Karpas-422 (cell line): ENCODE measurements at regions not wholly inside any gene's neighbourhood (a gene's known extent, or its start where the extent isn't known, plus 50 kb on each side); places are given as distances from the start of the nearest gene placed in this dataset.

Experiments used
- DNase-seq: peaks from one replicate; pipeline ENCODE4 v3.0.0-alpha.2; 2015
- H2AFZ ChIP-seq: fragments of 200-600 bp; sonication (generic); 2 replicates; pipeline ENCODE4 v1.6.1; 2014; ENCODE audit warnings: antibody characterized with exemption, low read length, mixed read lengths
- H3K27ac ChIP-seq: fragments of 200-600 bp; sonication (generic); 2 replicates; pipeline ENCODE4 v1.5.1; 2014; ENCODE audit warnings: mild to moderate bottlenecking, low read length, moderate library complexity
- H3K27me3 ChIP-seq: fragments of 200-600 bp; sonication (generic); 2 replicates; pipeline ENCODE4 v1.6.1; 2014; ENCODE audit warnings: low read length, mixed read lengths
- H3K36me3 ChIP-seq: fragments of 200-600 bp; sonication (generic); 2 replicates; pipeline ENCODE4 v1.6.1; 2014; ENCODE audit warnings: low read length, mixed read lengths; ENCODE audit not compliant: insufficient read depth
- H3K4me1 ChIP-seq: fragments of 200-600 bp; sonication (generic); 2 replicates; pipeline ENCODE4 v1.6.1; 2014; ENCODE audit warnings: mild to moderate bottlenecking, low read length, mixed read lengths
- H3K4me2 ChIP-seq: fragments of 200-600 bp; sonication (generic); 2 replicates; pipeline ENCODE4 v1.6.1; 2014; ENCODE audit warnings: low read length, low read depth, mild to moderate bottlenecking; ENCODE audit not compliant: poor library complexity, severe bottlenecking
- H3K4me3 ChIP-seq: fragments of 200-600 bp; sonication (generic); 2 replicates; pipeline ENCODE4 v1.5.1; 2014; ENCODE audit warnings: mild to moderate bottlenecking, antibody characterized with exemption, low read length, mixed read lengths
- H3K79me2 ChIP-seq: fragments of 200-600 bp; sonication (generic); 2 replicates; pipeline ENCODE4 v1.6.1; 2014; ENCODE audit warnings: mild to moderate bottlenecking, low read length, mixed read lengths
- H3K9ac ChIP-seq: fragments of 200-600 bp; sonication (generic); 2 replicates; pipeline ENCODE4 v1.6.0; 2014; ENCODE audit warnings: low read length
- H3K9me2 ChIP-seq: fragments of 200-600 bp; sonication (generic), shearing (Covaris generic); replicated peaks from 2 replicates; pipeline ENCODE4 v1.6.0; 2014; ENCODE audit warnings: mild to moderate bottlenecking, low read length, moderate library complexity; ENCODE audit not compliant: insufficient read depth
- H3K9me3 ChIP-seq: fragments of 300-700, 200-600 bp; sonication (generic); 2 replicates; pipeline ENCODE4 v1.6.1; 2014; ENCODE audit warnings: low read length, mixed read lengths
- H4K20me1 ChIP-seq: fragments of 200-600 bp; sonication (generic); 2 replicates; pipeline ENCODE4 v1.6.1; 2014; ENCODE audit warnings: mild to moderate bottlenecking, antibody characterized with exemption, low read length, low read depth; ENCODE audit not compliant: insufficient read depth

- H3K9ac ChIP-seq, result no peak overlapping the region
- H4K20me1 ChIP-seq, result no peaks in the 10 kb centered on the region
- H3K4me2 ChIP-seq, result no peak overlapping the region
- H3K4me1 ChIP-seq, result no peaks in the 10 kb centered on the region
- no peak overlapping the region for H2AFZ ChIP-seq
- H3K4me3 ChIP-seq, result no peak overlapping the region
- no peaks in the 10 kb centered on the region for H3K9me2 ChIP-seq
- no peak for DNase-seq
- no peaks in the 10 kb centered on the region for H3K36me3 ChIP-seq
- H3K27me3 ChIP-seq, result no peaks in the 10 kb centered on the region
- no peak overlapping the region for H3K27ac ChIP-seq
- H3K9me3 ChIP-seq, result no peaks in the 10 kb centered on the region
- no peaks in the 10 kb centered on the region for H3K79me2 ChIP-seq
These were observed 180.6 kb upstream of the EEA1 start for GRCh38 chr12:93109551-93110203.

DNA sequence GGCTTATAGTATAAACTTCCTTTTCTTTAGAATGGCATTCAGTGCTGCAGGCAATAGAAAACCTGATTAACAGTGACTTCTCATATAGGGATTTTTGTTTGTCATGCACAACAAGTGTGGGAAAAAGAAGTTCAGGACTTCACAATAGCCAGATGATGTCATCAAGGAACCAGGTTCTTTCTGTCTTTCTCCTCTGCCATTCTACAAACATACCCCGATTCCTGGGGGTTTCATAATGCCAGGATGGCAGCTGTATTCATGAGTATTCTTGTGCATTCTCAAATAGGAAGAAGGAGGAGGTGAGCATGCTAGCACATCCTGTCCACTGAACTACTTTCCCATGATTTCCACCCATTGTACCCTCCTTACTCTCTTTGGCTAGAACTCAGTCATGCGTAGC, 182.7 kb upstream of the EEA1 start:
- Histone ChIP-seq H3K4me2 (no peak overlapping the region), H3K4me3 (no peak overlapping the region), H2AFZ (no peak overlapping the region), H3K27me3 (no peaks in the 10 kb centered on the region), H3K36me3 (no peaks in the 10 kb centered on the region), H4K20me1 (no peaks in the 10 kb centered on the region), H3K27ac (no peak overlapping the region), H3K9me2 (no peaks in the 10 kb centered on the region), H3K79me2 (no peaks in the 10 kb centered on the region), H3K9ac (no peak overlapping the region), H3K9me3 (no peaks in the 10 kb centered on the region), H3K4me1 (no peaks in the 10 kb centered on the region)
- no peak for DNase-seq

- no peak overlapping the region for H2AFZ ChIP-seq
- no peaks in the 10 kb centered on the region for H3K9me2 ChIP-seq
- H3K36me3 ChIP-seq, result no peaks in the 10 kb centered on the region
- H3K9me3 ChIP-seq, result no peaks in the 10 kb centered on the region
- H3K4me3 ChIP-seq, result no peak overlapping the region
- no peak for DNase-seq
- no peaks in the 10 kb centered on the region for H4K20me1 ChIP-seq
- no peaks in the 10 kb centered on the region for H3K79me2 ChIP-seq
- no peak overlapping the region for H3K4me2 ChIP-seq
- no peaks in the 10 kb centered on the region for H3K4me1 ChIP-seq
- H3K27me3 ChIP-seq, result no peaks in the 10 kb centered on the region
- H3K9ac ChIP-seq, result no peak overlapping the region
- H3K27ac ChIP-seq, result no peak overlapping the region
These were observed 184.4 kb upstream of the EEA1 start for GRCh38 chr12:93113317-93114006.

GRCh38 chr12:93115198-93115601, 186.1 kb upstream of the EEA1 start:
- no peaks in the 10 kb centered on the region for H4K20me1 ChIP-seq
- H3K27me3 ChIP-seq, result no peaks in the 10 kb centered on the region
- no peak overlapping the region for H3K9ac ChIP-seq
- H3K27ac ChIP-seq, result no peak overlapping the region
- no peaks in the 10 kb centered on the region for H3K4me1 ChIP-seq
- no peaks in the 10 kb centered on the region for H3K36me3 ChIP-seq
- DNase-seq, result no peak
- no peaks in the 10 kb centered on the region for H3K79me2 ChIP-seq
- H3K9me3 ChIP-seq, result no peaks in the 10 kb centered on the region
- no peak overlapping the region for H3K4me2 ChIP-seq
- H3K4me3 ChIP-seq, result no peak overlapping the region
- H2AFZ ChIP-seq, result no peak overlapping the region
- no peaks in the 10 kb centered on the region for H3K9me2 ChIP-seq

DNA sequence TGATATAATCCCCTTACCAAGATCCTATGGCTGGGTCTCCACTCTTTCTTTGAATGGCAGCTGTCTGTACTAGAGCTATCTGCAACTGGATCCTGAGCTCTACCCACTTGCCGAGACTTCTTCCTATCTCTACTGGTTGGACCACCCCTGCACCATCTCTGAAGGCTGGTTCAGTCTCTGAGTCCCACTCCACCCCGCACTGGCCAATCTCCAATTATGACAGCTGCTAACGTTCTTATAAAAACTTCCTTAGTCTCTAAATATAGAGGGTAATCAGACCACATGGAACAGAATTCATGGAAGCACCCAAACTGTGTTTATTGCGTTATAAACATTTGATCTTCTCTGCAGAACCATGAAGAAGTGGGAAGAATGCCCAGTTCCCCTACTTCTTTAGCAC, 186.6 kb upstream of the EEA1 start:
- no peak for DNase-seq
- Histone ChIP-seq H4K20me1 (no peaks in the 10 kb centered on the region), H3K9me2 (no peaks in the 10 kb centered on the region), H3K9me3 (no peaks in the 10 kb centered on the region), H3K4me2 (no peak overlapping the region), H3K27me3 (no peaks in the 10 kb centered on the region), H3K4me1 (no peaks in the 10 kb centered on the region), H3K9ac (no peak overlapping the region), H3K36me3 (no peaks in the 10 kb centered on the region), H3K4me3 (no peak overlapping the region), H2AFZ (no peak overlapping the region), H3K27ac (no peak overlapping the region), H3K79me2 (no peaks in the 10 kb centered on the region)

DNA sequence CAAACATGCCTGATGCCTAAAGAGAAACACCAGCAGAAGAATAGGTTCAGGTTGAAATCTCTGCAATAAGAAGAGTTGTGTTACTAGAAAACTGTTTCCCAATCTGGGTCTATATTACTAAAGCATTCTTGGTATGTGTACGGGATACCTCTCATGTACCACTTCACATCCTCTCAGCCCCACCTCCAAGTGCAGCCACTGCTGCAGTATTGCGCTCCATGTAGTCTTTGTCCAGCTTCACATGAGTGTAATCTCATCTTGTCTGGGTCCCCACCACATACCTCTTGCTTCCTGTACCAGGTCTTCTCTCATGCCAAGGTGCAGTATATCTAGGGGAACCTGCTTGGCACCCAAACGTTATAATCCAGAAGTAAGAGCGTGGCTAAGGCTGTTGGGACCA, 187.5 kb upstream of the EEA1 start:
- Histone ChIP-seq H2AFZ (no peak overlapping the region), H3K9ac (no peak overlapping the region), H3K36me3 (no peaks in the 10 kb centered on the region), H3K27ac (no peak overlapping the region), H3K27me3 (no peaks in the 10 kb centered on the region), H3K4me2 (no peak overlapping the region), H3K4me3 (no peak overlapping the region), H3K4me1 (no peaks in the 10 kb centered on the region), H3K79me2 (no peaks in the 10 kb centered on the region), H4K20me1 (no peaks in the 10 kb centered on the region), H3K9me3 (no peaks in the 10 kb centered on the region), H3K9me2 (no peaks in the 10 kb centered on the region)
- no peak for DNase-seq

DNA sequence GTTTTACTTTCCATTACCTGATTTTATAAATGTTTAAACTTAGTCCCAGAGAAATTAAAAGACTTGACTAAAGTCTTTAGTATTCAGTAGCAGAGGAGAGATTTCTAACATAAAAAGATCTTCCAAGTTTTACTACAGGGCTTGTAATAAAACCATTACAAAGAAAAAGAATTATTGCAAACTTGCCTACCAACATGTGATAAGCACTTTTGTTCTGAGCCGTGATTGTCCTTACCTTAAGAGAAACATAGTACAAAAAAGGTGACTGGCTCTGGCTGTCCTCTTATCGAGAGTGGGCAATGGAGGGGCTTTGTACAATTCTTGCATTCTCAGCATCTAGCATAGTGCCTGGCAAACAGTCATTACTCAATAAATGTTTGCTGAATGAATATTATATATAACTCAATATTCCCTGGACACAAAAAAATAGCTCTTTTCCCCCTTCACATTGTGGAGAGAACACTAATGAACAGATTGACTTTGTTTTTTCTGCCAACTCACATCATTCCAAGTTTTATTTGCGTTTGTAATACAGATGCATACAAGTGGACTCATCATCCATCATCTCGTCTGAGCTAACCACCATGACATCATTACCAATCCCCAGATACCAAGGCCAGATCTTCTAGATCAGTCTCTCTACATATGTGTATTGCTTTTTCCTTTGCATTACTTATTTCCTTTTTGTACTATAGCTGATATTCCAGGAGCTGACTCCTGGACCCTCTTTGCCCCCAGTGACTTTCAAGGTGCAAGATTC, 192.8 kb upstream of the EEA1 start:
- H4K20me1 ChIP-seq, result no peaks in the 10 kb centered on the region
- H3K4me2 ChIP-seq, result no peak overlapping the region
- no peak overlapping the region for H2AFZ ChIP-seq
- DNase-seq, result no peak
- no peaks in the 10 kb centered on the region for H3K9me3 ChIP-seq
- H3K36me3 ChIP-seq, result no peaks in the 10 kb centered on the region
- H3K4me1 ChIP-seq, result no peaks in the 10 kb centered on the region
- no peaks in the 10 kb centered on the region for H3K79me2 ChIP-seq
- no peaks in the 10 kb centered on the region for H3K9me2 ChIP-seq
- no peak overlapping the region for H3K9ac ChIP-seq
- no peak overlapping the region for H3K27ac ChIP-seq
- H3K4me3 ChIP-seq, result no peak overlapping the region
- H3K27me3 ChIP-seq, result no peaks in the 10 kb centered on the region

GRCh38 chr12:93122569-93123091, 193.5 kb upstream of the EEA1 start:
- no peak for DNase-seq
- Histone ChIP-seq H3K4me2 (no peak overlapping the region), H3K27ac (no peak overlapping the region), H3K9me2 (no peaks in the 10 kb centered on the region), H3K9ac (no peak overlapping the region), H3K4me1 (no peaks in the 10 kb centered on the region), H3K9me3 (no peaks in the 10 kb centered on the region), H4K20me1 (no peaks in the 10 kb centered on the region), H3K27me3 (no peaks in the 10 kb centered on the region), H3K4me3 (no peak overlapping the region), H2AFZ (no peak overlapping the region), H3K36me3 (no peaks in the 10 kb centered on the region), H3K79me2 (no peaks in the 10 kb centered on the region)
